ENCODE measurements at regions not wholly inside any gene's neighbourhood (a gene's known extent, or its start where the extent isn't known, plus 50 kb on each side); places are given as distances from the start of the nearest gene placed in this dataset.

DNA sequence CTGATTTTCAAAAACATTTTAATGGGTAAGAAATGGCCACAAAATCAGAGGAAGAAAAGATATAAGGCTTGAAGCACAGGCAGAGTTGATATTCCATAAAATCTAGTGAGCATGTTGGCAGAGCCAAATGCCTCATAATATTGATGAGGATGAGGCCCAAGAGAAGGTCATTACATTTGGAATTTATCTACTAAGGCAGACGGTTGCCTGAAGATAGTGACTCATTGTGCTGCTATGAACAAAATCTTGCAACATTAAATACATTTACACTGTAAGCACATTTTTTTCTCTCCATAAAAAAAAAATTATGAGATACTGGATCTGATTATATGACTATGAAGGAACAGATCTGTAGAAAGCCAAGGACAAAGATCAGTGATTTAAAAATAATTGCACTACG lies 881.4 kb upstream of the CHORDC1 start:
- Histone ChIP-seq H3K4me2 (no peak overlapping the region), H3K4me1 (ENCODE audit: insufficient read depth) (peaks cover 6% of the 10 kb centered on the region)

DNA sequence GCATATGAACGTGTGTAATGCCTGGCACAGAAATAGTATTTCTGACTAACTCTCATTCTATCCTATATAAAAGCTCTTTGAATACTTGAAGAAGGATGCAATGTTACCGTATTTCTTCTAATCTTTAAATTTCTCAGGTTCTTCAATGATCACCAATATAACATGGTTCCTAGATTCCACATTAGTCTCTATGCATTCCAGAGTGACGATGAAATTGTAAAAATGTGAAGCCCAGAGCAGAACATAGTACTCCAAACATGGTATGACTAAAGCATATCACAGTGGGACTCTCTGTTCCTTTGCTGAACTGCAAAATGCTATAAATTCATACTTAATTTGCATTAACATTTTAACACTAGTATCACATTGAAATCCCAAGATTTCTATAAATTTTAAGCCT lies 877.6 kb upstream of the CHORDC1 start:
- WGBS (ENCODE audit: low lambda C conversion rate, missing lambda C conversion rate): 78% methylated on average over 3 of the region's 3 CpGs
- TF ChIP-seq EZH2 (IDR thresholded peaks at IDR 0.05; ENCODE audit: borderline replicate concordance): no peak
- no peak for TF ChIP-seq EZH2phosphoT487 (IDR thresholded peaks at IDR 0.05; ENCODE audit: low read depth, severe bottlenecking, unreplicated experiment)
- TF ChIP-seq, protein P1, sequence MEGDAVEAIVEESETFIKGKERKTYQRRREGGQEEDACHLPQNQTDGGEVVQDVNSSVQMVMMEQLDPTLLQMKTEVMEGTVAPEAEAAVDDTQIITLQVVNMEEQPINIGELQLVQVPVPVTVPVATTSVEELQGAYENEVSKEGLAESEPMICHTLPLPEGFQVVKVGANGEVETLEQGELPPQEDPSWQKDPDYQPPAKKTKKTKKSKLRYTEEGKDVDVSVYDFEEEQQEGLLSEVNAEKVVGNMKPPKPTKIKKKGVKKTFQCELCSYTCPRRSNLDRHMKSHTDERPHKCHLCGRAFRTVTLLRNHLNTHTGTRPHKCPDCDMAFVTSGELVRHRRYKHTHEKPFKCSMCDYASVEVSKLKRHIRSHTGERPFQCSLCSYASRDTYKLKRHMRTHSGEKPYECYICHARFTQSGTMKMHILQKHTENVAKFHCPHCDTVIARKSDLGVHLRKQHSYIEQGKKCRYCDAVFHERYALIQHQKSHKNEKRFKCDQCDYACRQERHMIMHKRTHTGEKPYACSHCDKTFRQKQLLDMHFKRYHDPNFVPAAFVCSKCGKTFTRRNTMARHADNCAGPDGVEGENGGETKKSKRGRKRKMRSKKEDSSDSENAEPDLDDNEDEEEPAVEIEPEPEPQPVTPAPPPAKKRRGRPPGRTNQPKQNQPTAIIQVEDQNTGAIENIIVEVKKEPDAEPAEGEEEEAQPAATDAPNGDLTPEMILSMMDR (IDR thresholded peaks at IDR 0.05; ENCODE audit: poor library complexity): no peak
- H3K27me3 ChIP-seq: no peaks in the 10 kb centered on the region

More for the DNA sequence above, 881.4 kb upstream of the CHORDC1 start:
- peak; percentile 9 for DNase-seq (ENCODE audit: low spot score)
- Histone ChIP-seq H4K20me1 (ENCODE audit: insufficient read depth, poor library complexity, severe bottlenecking) (no peaks in the 10 kb centered on the region), H3K27ac (no peak overlapping the region), H3K79me2 (no peaks in the 10 kb centered on the region), H2AFZ (no peak overlapping the region), H3K9me2 (replicated peaks; ENCODE audit: insufficient read depth) (no peaks in the 10 kb centered on the region), H3K27me3 (no peaks in the 10 kb centered on the region), H3K36me3 (replicated peaks; ENCODE audit: insufficient read depth, low read depth) (no peaks in the 10 kb centered on the region), H3K4me3 (no peak overlapping the region), H3K9me3 (ENCODE audit: low read depth) (no peaks in the 10 kb centered on the region)
- TF ChIP-seq, protein P1 (IDR thresholded peaks at IDR 0.05; ENCODE audit: poor library complexity): no peak
- no peak for TF ChIP-seq EZH2phosphoT487 (IDR thresholded peaks at IDR 0.05; ENCODE audit: low read depth, severe bottlenecking, unreplicated experiment)
- no peak for TF ChIP-seq EZH2 (IDR thresholded peaks at IDR 0.05; ENCODE audit: borderline replicate concordance)
- WGBS (ENCODE audit: low lambda C conversion rate, missing lambda C conversion rate): 34% methylated on average over 2 of the region's 2 CpGs

DNA sequence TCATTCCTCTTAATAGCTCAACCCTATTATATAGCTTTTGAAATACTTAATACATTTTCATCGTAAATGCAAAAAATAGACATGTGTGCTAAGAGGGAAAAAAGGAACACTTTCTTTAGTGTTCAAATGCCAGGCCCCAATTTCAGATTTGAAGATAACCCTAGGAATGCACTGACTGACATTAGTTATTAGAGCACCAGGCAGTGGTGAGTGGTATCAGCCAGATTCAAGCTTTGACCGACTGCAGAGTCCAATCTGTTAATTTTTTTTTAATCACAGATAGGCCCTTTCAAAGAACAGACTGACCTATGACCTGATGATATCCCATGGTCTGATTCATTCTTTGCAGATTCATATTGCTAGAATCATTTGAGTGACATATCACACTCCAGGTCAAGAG lies 874.2 kb upstream of the CHORDC1 start:
- no peak overlapping the region for H2AFZ ChIP-seq
- no peaks in the 10 kb centered on the region for H3K9me2 ChIP-seq (replicated peaks; ENCODE audit: insufficient read depth)
- 49% methylated on average over 2 of the region's 2 CpGs for WGBS (ENCODE audit: low lambda C conversion rate, missing lambda C conversion rate)

More for the DNA sequence above, 877.6 kb upstream of the CHORDC1 start:
- DNase-seq (ENCODE audit: low spot score): no peak
- no peaks in the 10 kb centered on the region for H3K9me2 ChIP-seq (replicated peaks; ENCODE audit: insufficient read depth)
- no peak overlapping the region for H3K4me2 ChIP-seq
- H2AFZ ChIP-seq: no peak overlapping the region
- H3K36me3 ChIP-seq (replicated peaks; ENCODE audit: insufficient read depth, low read depth): no peaks in the 10 kb centered on the region
- no peaks in the 10 kb centered on the region for H3K9me3 ChIP-seq (ENCODE audit: low read depth)
- H3K79me2 ChIP-seq: no peaks in the 10 kb centered on the region
- peaks cover 6% of the 10 kb centered on the region for H3K4me1 ChIP-seq (ENCODE audit: insufficient read depth)
- no peak overlapping the region for H3K4me3 ChIP-seq
- no peak overlapping the region for H3K27ac ChIP-seq
- no peaks in the 10 kb centered on the region for H4K20me1 ChIP-seq (ENCODE audit: insufficient read depth, poor library complexity, severe bottlenecking)

More for the DNA sequence above, 874.2 kb upstream of the CHORDC1 start:
- no peaks in the 10 kb centered on the region for H3K79me2 ChIP-seq
- H3K27ac ChIP-seq: no peak overlapping the region
- H3K27me3 ChIP-seq: no peaks in the 10 kb centered on the region
- TF ChIP-seq EZH2 (IDR thresholded peaks at IDR 0.05; ENCODE audit: borderline replicate concordance) (no peak), EZH2phosphoT487 (IDR thresholded peaks at IDR 0.05; ENCODE audit: low read depth, severe bottlenecking, unreplicated experiment) (no peak)
- TF ChIP-seq, protein P1 (IDR thresholded peaks at IDR 0.05; ENCODE audit: poor library complexity): no peak
- DNase-seq (ENCODE audit: low spot score): no peak
- H3K9me3 ChIP-seq (ENCODE audit: low read depth): no peaks in the 10 kb centered on the region
- H3K4me2 ChIP-seq: no peak overlapping the region
- no peaks in the 10 kb centered on the region for H4K20me1 ChIP-seq (ENCODE audit: insufficient read depth, poor library complexity, severe bottlenecking)
- H3K4me3 ChIP-seq: no peak overlapping the region
- H3K36me3 ChIP-seq (replicated peaks; ENCODE audit: insufficient read depth, low read depth): no peaks in the 10 kb centered on the region
- H3K4me1 ChIP-seq (ENCODE audit: insufficient read depth): no peaks in the 10 kb centered on the region

All from hepatocyte (in vitro differentiated cells).